Putamen (tissue), 1 donor: ENCODE measurements at regions not wholly inside any gene's neighbourhood (a gene's known extent, or its start where the extent isn't known, plus 50 kb on each side); places are given as distances from the start of the nearest gene placed in this dataset.

ENCODE experiments used
- DNase-seq: peaks from one replicate; pipeline ENCODE4 v3.0.0-alpha.2; 2016; ENCODE audit warnings: low spot score

DNA sequence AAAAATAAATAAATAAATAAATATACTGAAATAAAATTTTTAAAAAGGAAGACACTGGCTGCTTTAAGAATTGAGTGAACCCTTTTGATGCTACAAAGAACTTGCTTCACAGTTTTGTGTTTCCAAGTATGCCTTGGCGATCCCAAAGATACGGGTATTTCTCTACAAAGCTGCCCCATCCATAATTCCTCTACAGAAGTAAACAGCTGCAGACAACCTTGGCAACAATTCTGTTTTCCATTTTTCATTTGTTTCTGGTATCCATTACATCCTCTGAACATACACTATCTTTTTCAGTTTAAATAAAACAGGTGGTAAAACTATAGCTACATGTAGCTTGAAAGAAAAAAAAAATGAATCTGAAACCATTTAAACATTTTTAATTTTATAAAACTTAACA, 552.8 kb upstream of the KLHL29 start:
- no peak for DNase-seq

GRCh38 chr2:22838461-22838860, 546.5 kb upstream of the KLHL29 start:
- no peak for DNase-seq

- DNase-seq = no peak
Measured at GRCh38 chr2:22842205-22842869, 542.6 kb upstream of the KLHL29 start.

- DNase-seq = no peak
Measured at GRCh38 chr2:22843919-22844537, 541.0 kb upstream of the KLHL29 start.

GRCh38 chr2:22850310-22850709, 534.7 kb upstream of the KLHL29 start:
- DNase-seq = no peak

- peak; percentile 62 for DNase-seq
Measured at GRCh38 chr2:22854588-22854987, 530.4 kb upstream of the KLHL29 start.

DNA sequence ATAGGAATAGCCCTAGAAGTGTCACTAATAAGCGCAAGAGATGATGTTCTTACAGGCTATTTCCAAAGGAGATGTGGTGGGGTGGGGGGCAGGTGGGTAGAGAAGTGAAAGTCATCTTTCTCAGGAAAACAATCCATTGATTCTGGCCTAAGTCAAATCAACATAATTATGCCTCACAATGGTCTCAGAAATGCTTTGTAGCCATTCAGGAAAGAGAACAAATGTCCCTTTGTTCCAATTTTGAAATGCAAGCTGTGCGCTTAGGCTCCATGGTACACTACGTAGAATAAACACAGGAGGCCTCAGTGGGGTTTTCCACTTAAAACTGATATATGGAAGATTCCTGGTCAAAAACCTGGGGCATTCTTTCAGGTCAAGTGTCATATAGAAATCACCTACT, 529.9 kb upstream of the KLHL29 start:
- DNase-seq = peak; percentile 87

- DNase-seq = peak; percentile 51
Measured at GRCh38 chr2:22855761-22856184, 529.2 kb upstream of the KLHL29 start.

DNA sequence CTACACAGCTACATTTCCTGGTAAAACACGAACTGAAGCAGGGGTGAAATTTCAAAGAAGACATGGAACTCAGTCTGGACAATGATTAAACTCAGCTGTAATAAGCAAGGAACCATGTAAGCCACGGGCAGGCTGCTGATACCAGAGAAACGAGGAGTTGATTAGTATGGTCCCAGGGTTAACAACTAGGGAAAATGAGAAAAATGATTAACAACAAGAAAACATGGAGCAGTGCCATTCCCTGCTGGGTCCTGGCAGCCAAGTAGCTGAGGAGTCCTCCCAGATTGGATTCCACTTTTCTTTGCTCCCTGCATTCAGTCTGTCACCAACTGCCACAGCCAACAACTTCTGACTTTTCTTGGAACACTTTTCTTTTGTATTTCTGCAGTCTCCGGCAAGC, 517.0 kb upstream of the KLHL29 start:
- no peak for DNase-seq

GRCh38 chr2:22878121-22878520, 506.9 kb upstream of the KLHL29 start:
- no peak for DNase-seq

GRCh38 chr2:22879009-22879863, 505.7 kb upstream of the KLHL29 start:
- DNase-seq = no peak

GRCh38 chr2:22880161-22880560, 504.8 kb upstream of the KLHL29 start:
- no peak for DNase-seq

DNA sequence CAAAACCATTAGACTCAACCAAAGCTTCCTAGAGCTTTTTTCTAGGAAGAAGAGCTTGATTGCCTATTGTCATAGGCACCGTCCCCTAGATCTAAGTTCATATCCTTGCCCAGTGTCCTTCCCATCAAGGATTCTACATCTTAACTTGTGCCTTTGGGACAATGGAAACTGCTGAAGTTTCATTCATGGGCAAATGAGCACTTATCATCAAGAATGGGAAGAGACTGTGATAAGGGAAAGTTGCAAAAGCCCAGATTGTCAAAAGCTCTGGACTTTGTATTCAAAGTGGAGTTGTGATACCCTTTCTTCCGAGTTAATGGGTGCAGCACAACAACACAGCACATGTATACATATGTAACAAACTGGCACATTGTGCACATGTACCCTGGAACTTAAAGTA, 503.0 kb upstream of the KLHL29 start:
- no peak for DNase-seq

DNA sequence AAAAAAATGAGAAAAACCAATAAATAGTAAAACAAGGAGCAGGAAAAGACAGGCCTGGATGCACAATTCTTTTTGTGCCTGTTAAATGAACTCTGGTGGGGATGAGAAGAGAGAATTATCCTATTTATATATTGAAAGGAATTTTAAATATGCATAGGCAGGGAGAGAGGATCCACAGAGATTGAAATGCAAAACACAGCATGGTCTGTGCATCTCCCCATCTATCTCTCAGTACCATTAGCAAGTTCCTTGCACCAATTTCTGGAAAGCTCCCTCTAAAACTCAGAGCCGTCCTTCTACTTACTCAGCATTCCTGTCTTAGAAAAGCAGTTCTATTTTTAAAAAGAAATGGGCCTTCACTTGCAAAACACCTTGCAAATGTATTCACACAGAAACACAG, 502.3 kb upstream of the KLHL29 start:
- no peak for DNase-seq

- DNase-seq = peak; percentile 24
Measured at GRCh38 chr2:22883054-22883453, 501.9 kb upstream of the KLHL29 start.

GRCh38 chr2:22885245-22885644, 499.7 kb upstream of the KLHL29 start:
- no peak for DNase-seq

DNA sequence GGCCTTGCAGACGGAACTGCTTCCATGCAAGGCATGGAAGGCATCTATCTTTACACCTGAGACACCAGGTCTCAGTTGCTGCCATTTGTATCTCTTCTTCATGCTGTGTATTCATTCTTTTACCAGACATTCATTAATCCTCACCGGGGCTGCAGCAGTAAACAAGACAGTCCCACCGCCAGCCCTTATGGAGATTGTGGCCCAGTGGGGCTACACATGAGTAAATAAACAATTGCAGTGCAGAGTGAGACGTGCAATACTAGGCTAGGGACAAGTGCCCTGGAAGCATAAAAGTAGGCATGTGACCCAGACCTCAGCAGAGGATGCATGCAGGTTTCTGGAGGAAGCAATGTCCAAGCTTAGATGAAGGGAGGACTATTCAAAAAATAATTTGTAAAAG, 497.6 kb upstream of the KLHL29 start:
- no peak for DNase-seq

DNA sequence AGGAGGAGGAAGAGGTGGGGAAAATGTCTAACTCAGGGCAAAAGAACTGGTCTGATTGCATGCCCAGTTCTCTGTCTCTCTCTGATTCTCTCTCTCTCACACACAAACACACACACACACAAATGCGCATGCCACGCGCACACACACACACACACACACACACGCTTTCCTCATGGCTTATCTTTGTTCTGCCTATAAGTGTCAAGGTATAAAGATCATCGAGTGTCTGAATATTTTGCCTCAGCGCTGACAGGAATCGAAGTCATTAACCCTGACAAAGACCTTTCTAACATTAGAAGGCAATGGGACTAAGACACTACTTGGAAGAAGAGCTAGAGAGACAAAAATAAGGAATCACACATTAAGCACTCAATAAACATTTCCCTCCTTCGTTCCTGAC, 497.1 kb upstream of the KLHL29 start:
- DNase-seq = no peak

DNA sequence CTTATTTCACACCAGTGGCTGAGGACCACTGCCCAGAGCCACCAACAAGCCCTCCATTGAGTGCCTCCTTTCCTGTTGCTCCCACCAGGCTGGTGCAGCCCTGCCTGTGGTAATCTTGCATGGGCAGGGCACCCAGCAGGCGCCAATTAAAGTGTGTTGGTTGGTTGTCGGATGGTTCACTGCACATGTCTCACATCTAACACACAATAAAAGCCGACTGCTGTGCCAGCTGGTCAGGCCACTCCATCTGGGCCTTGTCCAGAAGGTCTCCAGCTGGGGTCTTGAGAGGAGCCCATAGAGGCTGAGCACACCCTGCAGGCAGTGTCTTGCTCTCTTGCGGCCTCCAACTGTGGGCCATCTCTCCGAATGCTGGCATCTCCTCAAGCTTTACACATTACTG, 494.8 kb upstream of the KLHL29 start:
- DNase-seq = no peak

- no peak for DNase-seq
Measured at GRCh38 chr2:22893761-22894517, 491.0 kb upstream of the KLHL29 start.

DNA sequence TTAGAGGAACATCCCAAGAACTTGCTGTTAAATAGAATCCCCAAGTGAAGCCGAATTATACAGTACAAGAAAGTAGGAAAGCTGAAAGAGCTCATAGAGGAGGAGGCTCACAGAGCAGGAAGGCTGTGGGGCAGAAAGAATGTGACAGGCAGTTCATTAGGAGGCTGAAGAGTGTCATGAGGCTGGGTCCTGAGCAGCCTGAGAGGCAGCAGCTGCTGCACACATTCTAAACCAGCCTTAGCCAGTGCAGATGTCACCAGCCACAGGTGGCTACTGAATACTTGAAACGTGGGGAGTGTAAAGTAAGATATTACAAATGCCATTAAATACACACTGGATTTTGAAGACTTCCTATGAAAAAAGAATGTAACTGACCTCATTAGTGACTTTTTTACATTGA, 490.2 kb upstream of the KLHL29 start:
- DNase-seq = no peak

- no peak for DNase-seq
Measured at GRCh38 chr2:22897428-22897827, 487.6 kb upstream of the KLHL29 start.
